HG02973 (cell line): ENCODE measurements at regions not wholly inside any gene's neighbourhood (a gene's known extent, or its start where the extent isn't known, plus 50 kb on each side); places are given as distances from the start of the nearest gene placed in this dataset.
"Not testable (repeated sequence)": the region's sequence is repeated elsewhere in the genome, so short reads cannot be mapped to it uniquely, and the experiment has no call there.

Experiments
- ATAC-seq: cut with Tn5 transposase; IDR thresholded peaks from one replicate; pipeline ENCODE4 v1.9.1; 2021; ENCODE audit warnings: moderate library complexity; ENCODE audit not compliant: unreplicated experiment

DNA sequence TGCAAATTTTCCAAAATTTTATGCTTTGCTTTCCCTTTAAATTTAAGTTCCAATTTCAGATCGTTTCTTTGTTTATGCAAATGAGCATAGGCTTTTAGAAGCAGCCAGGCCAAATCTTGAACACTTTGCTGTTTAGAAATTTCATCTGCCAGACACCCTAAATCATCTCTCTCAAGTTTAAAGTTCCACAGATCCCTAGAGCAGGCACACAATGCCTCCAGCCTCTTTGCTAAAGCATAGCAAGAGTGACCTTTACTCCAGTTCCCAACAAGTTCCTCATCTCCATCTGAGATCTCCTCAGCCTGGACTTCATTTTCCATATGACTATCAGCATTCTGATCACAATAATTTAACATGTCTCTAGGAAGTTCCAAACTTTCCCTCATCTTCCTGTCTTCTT lies 254.5 kb downstream of the DLL1 start:
- not testable (repeated sequence) for ATAC-seq

DNA sequence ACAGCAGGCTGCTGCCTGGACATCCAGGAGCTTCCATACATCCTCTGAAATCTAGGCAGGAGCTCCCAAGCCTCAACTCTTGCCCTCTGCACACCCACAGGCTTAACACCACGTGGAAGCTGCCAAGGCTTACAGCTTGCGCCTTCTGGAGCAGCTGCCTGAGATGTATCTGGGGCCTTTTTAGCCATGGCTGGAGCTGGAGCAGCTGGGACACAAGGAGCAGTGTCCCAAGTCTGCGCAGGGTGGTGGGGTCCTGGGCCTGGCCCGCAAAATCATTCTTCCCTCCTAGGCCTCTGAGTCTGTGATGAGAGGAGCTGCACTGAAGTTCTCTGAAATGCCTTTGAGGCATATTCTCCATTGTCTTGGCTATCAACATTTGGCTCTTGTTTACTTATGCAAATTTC lies 255.0 kb downstream of the DLL1 start:
- ATAC-seq: no peak

DNA sequence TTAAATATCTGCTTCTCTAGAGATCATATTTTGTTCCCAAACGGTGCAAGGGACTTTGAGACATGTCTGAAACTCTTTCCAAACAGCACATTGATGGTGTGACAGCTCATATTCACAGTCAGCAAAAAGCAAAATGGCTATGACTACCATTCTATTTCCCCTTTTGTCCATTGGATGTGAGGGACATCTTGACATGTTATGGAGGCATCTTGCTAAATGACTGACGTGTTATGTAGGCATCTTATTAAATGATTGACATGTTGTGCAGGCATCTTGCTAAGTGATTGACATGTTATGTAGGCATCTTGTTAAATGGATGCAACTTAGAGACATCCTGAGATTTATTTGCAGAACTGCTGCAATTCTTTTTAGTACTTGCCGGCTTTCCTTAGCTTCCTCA lies 255.8 kb downstream of the DLL1 start:
- ATAC-seq: no peak

DNA sequence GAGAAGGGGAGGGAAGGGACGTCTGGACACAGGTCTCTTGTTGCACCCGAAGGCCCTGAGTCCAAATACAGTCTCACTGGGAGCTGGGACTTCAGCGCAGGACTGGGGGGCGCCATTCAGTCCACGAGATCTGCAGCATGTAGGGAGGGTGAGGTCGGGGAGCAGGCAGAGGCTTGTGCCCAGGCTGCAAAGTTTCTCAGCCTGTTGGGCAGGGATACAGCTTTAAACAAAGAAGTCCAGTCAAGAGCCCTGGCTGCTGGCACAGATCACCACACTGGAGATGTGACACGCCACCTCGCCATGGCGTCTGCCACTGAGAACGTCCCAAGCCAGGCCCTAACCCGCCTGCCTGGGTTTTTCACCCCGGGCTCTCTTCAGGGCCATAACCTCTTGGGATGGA lies 256.6 kb downstream of the DLL1 start:
- no peak for ATAC-seq

DNA sequence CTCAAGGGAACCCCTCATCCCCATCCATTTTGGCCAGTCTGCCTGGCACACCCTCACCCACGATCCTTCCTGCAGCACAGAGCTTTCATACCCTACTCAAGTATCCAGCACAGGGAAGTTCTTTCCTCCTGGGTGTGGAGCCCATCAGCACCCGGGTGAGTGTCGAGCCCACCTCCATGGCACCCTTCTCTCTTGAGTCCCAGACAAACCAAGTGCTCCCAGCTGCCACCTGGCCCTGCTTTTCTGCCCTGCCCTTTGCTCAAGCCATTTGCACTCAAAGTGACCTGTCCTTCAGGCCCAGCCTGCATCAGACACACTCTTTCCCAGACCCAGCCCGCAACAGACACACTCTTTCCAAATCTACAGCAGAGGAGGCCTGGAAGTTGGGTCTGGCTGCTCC lies 257.2 kb downstream of the DLL1 start:
- ATAC-seq: no peak

DNA sequence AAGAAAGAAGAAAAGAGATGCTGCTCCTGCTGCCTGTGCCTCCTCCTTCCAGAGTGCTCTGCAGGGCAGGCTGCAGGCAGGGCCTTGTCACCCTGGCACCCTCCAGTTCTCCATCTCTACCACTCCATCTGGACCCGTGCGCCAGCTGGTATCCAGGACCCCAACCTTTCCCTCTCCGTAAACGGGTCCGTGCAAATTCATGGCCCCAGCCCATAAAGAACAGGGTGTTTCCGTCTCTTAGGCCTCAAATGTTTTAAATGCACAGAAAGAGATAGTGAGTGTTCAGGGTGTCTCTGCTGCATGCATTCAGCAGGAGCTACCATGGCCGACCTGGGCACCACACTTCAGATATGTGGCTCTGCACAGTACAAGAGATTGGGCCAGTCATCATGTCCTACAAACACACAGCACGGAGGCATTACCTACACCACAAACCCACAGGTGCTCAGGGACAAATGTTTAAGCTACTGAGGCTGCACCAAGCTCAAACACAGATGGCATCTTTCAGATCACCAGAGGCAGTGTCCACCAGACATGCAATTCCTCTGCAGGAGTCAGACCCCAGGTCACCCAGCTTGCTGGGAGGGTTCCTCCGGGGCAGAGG lies 258.1 kb downstream of the DLL1 start:
- ATAC-seq: no peak

DNA sequence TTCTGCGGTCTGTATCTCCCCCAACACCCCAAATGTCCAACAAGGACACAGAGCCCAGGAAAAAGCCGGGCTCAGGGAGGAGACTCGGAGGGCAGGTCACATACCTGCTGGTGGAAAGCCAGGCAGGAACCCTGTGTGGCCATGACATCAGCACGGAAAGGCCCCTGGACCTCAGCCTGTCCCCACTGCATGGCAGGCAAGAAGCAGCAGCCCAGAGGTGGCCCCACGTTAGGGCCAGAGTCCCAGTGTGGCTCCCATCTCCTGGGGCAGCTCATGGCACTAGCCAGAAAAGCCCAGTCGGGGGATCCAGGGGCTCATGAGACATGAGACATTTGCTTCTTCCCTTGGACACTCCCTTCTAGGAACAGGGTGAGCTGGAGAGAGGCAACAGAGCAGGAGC lies 258.7 kb downstream of the DLL1 start:
- ATAC-seq: no peak

DNA sequence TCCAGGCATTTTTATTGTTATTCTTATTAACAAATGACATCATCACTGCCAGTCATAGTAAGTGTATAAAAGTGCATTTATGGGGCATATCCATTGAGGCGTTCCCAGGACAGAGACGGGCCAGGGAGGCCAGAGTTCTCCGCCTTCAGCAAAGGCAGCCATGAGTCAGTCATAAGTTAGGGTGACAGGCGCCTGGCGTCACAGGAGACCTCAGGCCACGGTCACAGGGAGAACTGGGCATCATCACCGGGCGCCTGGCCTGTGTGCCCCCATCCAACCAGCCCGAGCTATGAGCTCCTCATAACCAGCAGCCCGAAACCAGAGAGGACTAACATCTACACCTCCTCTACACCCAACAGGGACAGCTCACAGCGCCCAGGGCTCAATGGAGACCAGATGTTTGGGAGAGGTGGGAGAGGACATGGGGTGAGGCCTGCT lies 259.2 kb downstream of the DLL1 start:
- ATAC-seq: no peak

DNA sequence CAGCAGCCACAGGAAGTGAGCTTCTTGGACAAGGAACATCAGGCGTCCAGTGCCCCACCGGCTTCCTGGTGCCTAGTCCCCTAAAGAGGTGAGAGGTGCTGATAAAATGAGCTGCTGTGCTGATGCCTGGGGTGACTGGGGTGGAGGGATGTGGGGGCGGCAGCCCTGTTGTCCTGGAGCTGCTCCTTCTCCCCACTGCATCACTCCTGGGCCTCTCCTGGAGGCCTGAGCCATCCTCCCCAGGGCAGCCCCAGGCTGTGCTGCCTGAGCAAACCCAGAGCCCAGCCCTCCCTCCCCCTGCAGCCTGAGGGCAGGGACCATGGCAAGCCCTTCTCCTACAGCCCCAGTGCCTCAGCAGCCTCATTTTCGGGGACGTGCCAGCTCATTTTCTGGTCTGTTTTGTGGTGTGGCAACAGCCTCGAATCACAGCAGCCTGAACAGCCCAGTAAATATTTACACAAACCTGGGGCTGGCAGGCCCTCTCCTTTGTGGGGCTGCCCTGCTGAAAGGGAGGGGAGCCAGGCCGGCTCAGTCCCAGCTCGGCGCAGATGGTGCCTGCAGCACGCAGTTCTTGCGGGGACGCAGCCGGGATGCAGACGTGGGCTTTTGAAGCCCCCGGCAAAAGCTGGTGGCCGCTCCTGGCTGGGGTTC lies 259.9 kb downstream of the DLL1 start:
- no peak for ATAC-seq

DNA sequence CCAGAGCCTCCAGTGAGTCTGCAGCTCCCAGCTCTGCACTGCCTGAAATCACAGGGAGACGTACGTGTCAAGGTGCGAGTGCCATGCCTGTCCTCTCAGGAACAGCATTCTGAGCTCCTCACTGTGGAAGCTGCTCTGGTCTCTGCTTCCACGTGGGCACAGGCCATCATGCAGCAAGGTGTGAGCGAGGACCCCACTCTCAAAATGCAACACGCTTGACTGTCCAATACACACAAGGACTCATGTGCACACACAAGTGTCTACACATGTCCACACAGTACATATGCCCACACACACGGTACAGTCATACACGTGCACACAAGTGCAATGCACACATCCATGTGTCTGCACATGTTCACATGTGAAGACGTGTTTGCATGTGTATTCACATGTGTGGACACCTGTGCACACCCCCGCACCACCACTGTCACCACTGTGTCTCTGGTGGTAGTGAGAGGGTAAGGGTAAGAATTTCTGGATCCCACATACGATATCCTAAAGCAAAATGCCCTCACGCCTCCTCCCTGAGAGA lies 260.5 kb downstream of the DLL1 start:
- no peak for ATAC-seq

DNA sequence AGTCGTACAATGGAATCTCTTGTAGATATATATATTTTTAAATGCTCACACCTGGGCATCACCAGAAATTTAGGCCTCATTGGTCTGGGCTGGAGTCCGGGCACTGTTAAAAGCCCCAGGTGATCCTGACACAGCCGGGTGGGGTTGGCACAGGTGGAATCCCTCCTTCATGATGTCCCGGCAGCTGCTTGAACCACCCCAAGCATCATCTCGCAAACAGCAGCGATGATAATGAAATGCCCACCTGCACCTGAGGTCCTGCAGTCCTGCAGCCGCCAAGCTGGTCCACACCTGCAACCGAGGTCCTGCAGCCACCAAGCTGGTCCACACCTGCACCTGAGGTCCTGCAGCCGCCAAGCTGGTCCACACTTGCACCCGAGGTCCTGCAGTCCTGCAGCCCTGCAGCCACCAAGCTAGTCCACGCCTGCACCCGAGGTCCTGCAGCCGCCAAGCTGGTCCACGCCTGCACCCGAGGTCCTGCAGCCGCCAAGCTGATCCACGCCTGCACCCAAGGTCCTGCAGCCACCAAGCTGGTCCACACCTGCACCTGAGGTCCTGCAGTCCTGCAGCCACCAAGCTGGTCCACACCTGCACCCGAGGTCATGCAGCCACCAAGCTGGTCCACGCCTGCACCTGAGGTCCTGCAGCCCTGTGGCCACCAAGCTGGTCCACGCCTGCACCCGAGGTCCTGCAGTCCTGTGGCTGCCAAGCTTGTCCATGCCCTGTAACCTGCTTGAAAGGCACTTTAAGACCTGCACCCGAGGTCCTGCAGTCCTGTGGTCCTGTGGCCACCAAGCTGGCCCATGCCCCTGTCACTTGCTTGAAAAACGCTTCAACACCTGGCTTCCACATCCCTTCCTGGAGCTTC lies 261.2 kb downstream of the DLL1 start:
- ATAC-seq: no peak

DNA sequence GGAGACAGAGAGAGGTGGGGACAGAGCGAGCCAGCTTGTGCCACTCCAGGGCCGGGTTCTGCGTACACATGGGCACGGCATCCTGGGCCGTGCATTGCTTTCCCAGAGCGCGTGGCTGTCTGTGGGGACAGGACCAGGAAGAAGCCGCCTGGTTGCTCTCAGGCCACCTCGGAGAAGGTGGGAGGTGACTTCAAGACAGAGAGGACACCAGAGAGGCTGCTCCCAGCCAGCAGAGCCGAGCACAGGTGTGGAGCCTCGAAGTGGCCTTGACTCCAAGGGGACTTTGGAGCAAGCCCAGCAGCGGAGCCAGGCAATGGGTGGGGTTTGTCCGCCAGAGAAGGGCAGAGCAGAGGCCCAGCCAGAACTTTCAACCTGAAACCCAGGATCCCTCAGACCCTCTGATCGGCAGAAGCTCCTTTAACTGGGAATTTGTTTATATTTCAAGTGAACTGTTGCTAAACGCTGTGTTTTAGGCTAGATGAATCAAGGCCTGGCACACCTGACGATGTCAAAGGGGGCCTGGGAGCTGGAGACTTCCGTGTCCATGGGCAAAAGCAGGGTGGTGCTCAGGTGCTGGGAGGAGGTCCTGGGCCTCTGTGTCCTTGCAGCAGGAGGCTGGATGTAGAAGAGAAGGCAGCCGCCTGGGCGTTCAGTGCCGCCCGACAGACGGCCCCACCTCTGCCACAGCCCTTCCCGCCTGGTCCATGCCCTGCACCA lies 262.1 kb downstream of the DLL1 start:
- ATAC-seq: no peak

DNA sequence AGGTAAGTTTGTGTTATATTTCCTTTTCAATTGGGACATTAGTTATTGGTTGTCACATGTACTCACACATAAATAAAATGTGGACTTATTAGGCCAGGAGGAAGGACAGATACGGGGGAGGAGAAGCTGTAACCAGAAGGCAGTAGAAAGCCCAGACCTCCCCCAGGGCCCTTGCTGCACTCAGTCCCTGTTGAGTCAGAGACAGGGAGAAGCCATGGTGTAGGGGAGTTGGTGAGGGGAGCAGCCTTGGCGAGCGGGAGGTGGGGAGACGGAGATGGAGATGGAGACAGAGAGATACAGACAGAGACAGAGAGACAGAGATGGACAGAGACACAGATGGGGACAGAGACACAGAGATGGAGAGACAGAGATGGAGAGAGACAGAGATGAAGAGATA lies 263.2 kb downstream of the DLL1 start:
- ATAC-seq: no peak

DNA sequence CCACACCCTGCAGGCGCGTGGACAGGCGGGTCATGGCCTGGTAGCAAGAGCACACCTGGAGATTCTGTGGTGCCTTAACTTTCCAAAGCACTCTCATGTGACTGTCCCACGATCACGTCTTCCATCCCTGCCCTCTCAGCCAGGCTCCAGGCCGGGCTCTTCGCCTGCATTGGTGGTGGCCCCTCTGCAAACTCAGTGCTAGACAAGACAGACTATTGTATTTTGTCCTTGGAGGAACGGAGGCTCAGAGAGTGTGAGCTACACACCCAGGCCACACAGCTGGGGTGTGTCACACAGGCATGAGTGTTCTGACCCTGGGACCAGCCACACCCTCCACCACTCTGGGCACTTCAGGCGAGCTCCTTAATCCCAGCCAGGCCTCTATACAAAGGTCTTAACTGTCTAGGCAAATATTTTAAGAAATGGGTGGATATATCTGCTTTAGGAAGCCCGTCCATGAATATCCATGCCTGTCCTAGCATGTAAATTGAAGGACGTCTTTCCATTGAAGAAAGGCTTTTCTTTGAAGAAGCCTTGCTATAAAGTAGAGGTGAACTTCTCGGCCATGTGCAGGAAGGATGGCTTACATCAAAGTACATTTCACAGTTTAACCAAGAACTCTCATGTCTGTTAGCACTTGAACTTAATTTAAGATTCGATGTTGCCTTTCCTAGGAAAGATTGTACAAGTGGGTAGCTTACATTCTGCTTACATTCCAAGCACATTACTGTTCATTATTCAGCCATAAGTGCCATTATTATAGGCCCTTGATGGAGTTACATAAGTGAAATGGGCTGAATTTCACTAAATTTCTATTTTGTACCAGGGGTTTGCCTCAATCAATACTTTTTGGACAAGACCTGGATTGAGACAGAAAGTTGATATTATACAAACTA lies 263.9 kb downstream of the DLL1 start:
- ATAC-seq: no peak

DNA sequence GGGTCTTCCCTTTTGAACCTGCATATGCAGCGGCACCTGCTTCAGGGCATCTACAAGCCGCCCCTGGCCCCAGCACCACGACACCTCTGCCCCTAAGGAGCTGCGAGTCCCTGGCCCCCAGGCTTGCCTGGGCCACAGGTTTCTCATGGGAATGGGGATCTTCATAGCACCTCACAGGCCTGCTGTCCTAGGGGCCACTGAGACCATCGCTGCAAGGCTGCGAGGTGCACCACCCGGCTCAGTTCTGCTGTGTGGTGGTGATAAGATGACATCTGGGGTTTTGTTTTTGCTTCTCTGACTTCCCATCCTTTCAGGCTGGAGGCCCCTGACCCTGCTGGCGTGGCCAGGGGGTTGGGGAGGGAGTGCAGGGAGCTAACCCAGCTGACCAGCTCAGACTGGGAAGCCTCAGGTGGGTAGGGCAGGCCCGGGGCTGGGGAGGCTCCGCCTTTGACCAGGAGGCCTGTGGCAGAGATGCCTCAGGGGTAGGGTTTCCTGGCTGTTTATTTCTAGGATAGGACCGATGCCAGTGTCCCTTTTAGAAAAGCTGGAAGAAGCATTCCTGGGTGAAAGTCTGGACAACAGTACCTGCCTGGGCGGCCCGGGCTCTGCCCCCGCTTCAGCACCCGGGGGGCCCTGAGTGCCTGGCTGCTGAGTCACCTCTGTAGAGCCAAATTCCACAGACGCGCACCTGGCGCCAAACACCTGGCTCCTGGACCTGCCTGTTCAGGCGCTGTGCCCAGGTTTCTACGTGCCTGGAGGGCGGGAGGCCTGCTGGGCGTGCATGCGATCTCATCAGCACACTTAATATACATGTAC lies 264.7 kb downstream of the DLL1 start:
- no peak for ATAC-seq

DNA sequence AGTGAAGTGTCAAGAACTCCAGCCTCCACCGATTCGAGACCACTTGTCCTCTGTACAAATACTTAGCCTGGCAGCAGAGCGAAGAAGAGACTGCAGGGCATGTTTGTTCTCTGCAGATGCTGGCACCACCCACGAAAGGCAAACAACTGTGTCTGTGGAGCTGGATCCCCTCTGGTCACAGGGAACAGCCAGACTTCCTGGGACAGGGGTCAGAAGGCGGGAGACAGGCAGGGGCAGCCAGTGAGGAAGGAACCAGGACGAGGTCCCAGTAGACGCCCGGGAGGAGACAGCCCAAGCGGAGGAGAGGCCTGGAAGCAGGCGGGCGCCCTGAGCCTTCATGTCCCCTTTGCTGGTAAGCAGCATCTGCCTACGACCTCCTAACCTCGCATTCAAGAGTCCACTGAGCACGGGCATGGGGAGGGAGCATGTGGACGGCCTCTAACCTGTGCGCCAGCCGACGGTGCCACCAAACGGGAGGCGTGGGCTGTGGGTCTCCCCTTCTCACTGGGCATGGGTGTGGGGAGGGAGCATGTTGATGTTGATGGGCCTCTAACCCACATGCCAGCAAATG lies 265.5 kb downstream of the DLL1 start:
- no peak for ATAC-seq

DNA sequence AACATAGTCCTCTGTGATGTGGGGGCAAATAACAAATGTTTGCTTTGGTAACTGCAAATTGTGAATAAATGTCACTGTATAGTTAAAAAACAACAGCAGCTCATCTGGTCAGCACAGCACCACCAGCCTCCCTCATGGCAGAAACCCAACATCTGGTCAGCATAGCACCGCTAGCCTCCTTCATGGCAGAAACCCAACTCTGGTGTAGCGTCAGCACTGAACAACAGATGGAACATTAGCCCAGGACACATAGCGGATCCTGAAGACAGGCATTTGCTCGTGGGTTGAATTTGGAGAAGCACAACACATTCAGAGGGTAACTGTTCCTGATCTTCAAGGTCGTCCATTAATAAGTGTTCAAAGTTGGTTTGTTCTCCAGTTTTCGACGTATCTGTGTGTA lies 265.9 kb downstream of the DLL1 start:
- ATAC-seq: no peak

DNA sequence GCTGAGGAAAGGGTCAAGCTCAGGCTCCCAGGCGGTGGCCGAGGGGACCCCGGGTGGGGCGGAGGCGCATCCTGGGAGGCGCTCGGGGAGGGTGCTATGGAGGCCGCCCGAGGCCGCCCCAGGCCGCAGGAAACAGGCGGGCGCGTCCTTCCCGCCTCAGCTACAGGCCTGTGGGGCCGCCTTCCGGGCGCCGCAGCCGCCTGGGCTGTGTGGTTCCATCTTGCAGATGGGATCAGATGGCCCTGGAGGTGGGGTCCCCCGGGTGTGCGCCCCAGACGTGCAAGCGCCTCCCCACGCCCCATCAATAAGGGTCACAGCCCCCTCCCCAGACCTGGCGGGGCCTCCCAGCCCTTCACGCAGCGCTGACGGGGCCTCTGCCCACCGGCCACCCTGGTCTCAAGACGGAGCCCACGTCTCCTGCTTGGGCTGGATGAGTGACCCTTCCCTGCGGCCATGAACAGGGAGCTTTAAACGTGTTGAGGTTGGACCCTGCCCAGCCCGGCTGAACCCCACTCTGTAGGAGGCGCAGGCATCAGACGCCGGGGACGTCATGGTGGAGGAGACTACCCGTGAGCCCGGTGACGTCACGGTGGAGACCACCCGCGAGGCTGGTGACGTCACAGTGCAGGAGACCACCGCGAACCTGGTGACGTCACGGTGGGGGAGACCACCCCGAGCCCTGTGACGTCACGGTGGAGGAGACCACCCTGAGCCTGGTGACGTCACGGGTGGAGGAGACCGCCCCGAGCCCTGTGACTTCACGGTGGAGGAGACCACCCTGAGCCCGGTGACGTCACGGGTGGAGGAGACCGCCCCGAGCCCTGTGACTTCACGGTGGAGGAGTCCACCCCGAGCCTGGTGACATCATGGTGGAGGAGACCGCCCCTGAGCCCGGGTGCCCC lies 267.0 kb downstream of the DLL1 start:
- ATAC-seq: no peak
